ENCODE measurements at regions not wholly inside any gene's neighbourhood (a gene's known extent, or its start where the extent isn't known, plus 50 kb on each side); places are given as distances from the start of the nearest gene placed in this dataset.
"Not testable (repeated sequence)": the region's sequence is repeated elsewhere in the genome, so short reads cannot be mapped to it uniquely, and the experiment has no call there.

GRCh38 chr4:102397056-102397455 lies 51.8 kb upstream of the SLC39A8 start:
- not testable (repeated sequence) for DNase-seq (ENCODE audit: low spot score)

GRCh38 chr4:102399021-102399420 lies 53.7 kb upstream of the SLC39A8 start:
- no peak for DNase-seq (ENCODE audit: low spot score)
- no peak for TF ChIP-seq CTCF (IDR thresholded peaks at IDR 0.05)
- no peaks in the 10 kb centered on the region for H3K27me3 ChIP-seq
- H3K9me3 ChIP-seq: no peaks in the 10 kb centered on the region
- no peak overlapping the region for H3K4me3 ChIP-seq
- H3K4me1 ChIP-seq: no peaks in the 10 kb centered on the region
- no peaks in the 10 kb centered on the region for H3K36me3 ChIP-seq
- no peak overlapping the region for H3K27ac ChIP-seq

More at GRCh38 chr4:102397056-102397455, 51.8 kb upstream of the SLC39A8 start:
- H3K27ac ChIP-seq, H3K27me3 ChIP-seq, H3K4me1 ChIP-seq, H3K4me3 ChIP-seq, H3K9me3 ChIP-seq, H3K36me3 ChIP-seq: not testable (repeated sequence)

- H3K27me3 ChIP-seq: no peaks in the 10 kb centered on the region
- no peak for DNase-seq (ENCODE audit: low spot score)
- no peak for TF ChIP-seq CTCF (IDR thresholded peaks at IDR 0.05)
- no peak overlapping the region for H3K27ac ChIP-seq
- H3K9me3 ChIP-seq: no peaks in the 10 kb centered on the region
- H3K4me1 ChIP-seq: no peaks in the 10 kb centered on the region
- no peaks in the 10 kb centered on the region for H3K36me3 ChIP-seq
- no peak overlapping the region for H3K4me3 ChIP-seq
Measured at GRCh38 chr4:102400898-102401297, 55.6 kb upstream of the SLC39A8 start.

GRCh38 chr4:102402223-102402622 lies 56.9 kb upstream of the SLC39A8 start:
- Histone ChIP-seq H3K27me3 (no peaks in the 10 kb centered on the region), H3K4me1 (no peaks in the 10 kb centered on the region), H3K36me3 (no peaks in the 10 kb centered on the region), H3K27ac (no peak overlapping the region), H3K9me3 (no peaks in the 10 kb centered on the region), H3K4me3 (no peak overlapping the region)
- TF ChIP-seq CTCF (IDR thresholded peaks at IDR 0.05): no peak
- no peak for DNase-seq (ENCODE audit: low spot score)

- no peak for TF ChIP-seq CTCF (IDR thresholded peaks at IDR 0.05)
- no peaks in the 10 kb centered on the region for H3K4me1 ChIP-seq
- H3K27me3 ChIP-seq: no peaks in the 10 kb centered on the region
- no peaks in the 10 kb centered on the region for H3K36me3 ChIP-seq
- DNase-seq (ENCODE audit: low spot score): no peak
- H3K9me3 ChIP-seq: no peaks in the 10 kb centered on the region
- H3K27ac ChIP-seq: no peak overlapping the region
- no peak overlapping the region for H3K4me3 ChIP-seq
Measured at GRCh38 chr4:102403116-102403515, 57.8 kb upstream of the SLC39A8 start.

GRCh38 chr4:102404431-102404969 lies 59.2 kb upstream of the SLC39A8 start:
- Histone ChIP-seq H3K4me1 (no peaks in the 10 kb centered on the region), H3K27me3 (no peaks in the 10 kb centered on the region), H3K9me3 (no peaks in the 10 kb centered on the region), H3K27ac (no peak overlapping the region), H3K4me3 (no peak overlapping the region), H3K36me3 (no peaks in the 10 kb centered on the region)
- TF ChIP-seq CTCF (IDR thresholded peaks at IDR 0.05): no peak
- no peak for DNase-seq (ENCODE audit: low spot score)

Data from right atrium auricular region (tissue), 2 donors.